Heart right ventricle (tissue), 16 donors: ENCODE measurements at regions not wholly inside any gene's neighbourhood (a gene's known extent, or its start where the extent isn't known, plus 50 kb on each side); places are given as distances from the start of the nearest gene placed in this dataset.
"Not testable (repeated sequence)": the region's sequence is repeated elsewhere in the genome, so short reads cannot be mapped to it uniquely, and the experiment has no call there.

Experiments
- ATAC-seq, 8 donors: fragments of 200-7000 bp; cut with Tn5 transposase; one replicate each; pipeline ENCODE4 v1.9.1; 2020; ENCODE audit warnings: mild to moderate bottlenecking in 8 of 8, moderate library complexity in 8 of 8, moderate number of reproducible peaks in 1 of 8
- DNase-seq, 2 donors: peaks; one replicate each; pipeline ENCODE4 v3.0.0-alpha.2; 2020
- H3K27ac ChIP-seq, 10 donors: fragments of 200-600 bp; sonication (generic) in 2 of 10; one replicate each; pipeline versions ENCODE4 v1.5.0 to v1.8.0; 2020 to 2022; ENCODE audit warnings: mild to moderate bottlenecking in 3 of 10
- H3K27me3 ChIP-seq, 7 donors: fragments of 200-600 bp; one replicate each; pipeline ENCODE4 v1.8.0; 2021 to 2022; ENCODE audit warnings: mild to moderate bottlenecking in 2 of 7
- H3K36me3 ChIP-seq, 9 donors: fragments of 200-600 bp; sonication (generic) in 1 of 9; one replicate each; pipeline versions ENCODE4 v1.5.0 to v1.8.0; 2020 to 2022; ENCODE audit warnings: mild to moderate bottlenecking in 2 of 9
- H3K4me1 ChIP-seq, 9 donors: fragments of 200-600 bp; sonication (generic) in 1 of 9; one replicate each; pipeline versions ENCODE4 v1.5.0 to v1.8.0; 2020 to 2022; ENCODE audit warnings: mild to moderate bottlenecking in 4 of 9
- H3K4me3 ChIP-seq, 10 donors: fragments of 200-600 bp; sonication (generic) in 2 of 10; one replicate each; pipeline versions ENCODE4 v1.5.0 to v1.8.0; 2020 to 2022; ENCODE audit warnings: mild to moderate bottlenecking in 7 of 10, moderate library complexity in 2 of 10
- H3K9me3 ChIP-seq, 11 donors: fragments of 200-600 bp in 10 of 11; sonication (generic) in 2 of 11; one replicate each; pipeline versions ENCODE4 v1.5.0 to v1.8.0; 2013 to 2022; ENCODE audit warnings: mild to moderate bottlenecking in 2 of 11, control low read depth in 1 of 11, moderate library complexity in 1 of 11
- CTCF ChIP-seq, 9 donors: fragments of 200-600 bp; sonication (generic) in 2 of 9; IDR thresholded peaks; one replicate each; pipeline versions ENCODE4 v1.5.0 to v1.8.0; 2021 to 2022; ENCODE audit warnings: antibody characterized with exemption in 9 of 9, mild to moderate bottlenecking in 5 of 9, moderate library complexity in 1 of 9
- WGBS, 2 donors: extraction: QIAGEN DNeasy Blood & Tissue Kit; methylation state at CpG; one replicate each; pipeline ENCODE4 v1.1.7; 2013; ENCODE audit warnings: inconsistent platforms in 1 of 2; 5-methylcytosine and 5-hydroxymethylcytosine counted together
- intact Hi-C, 10 donors: fragments of 100-400 bp; cut with DNase I; formaldehyde crosslinking; loops; one replicate each; pipeline versions ENCODE4 v1.11.1 to v1.14.2; 2022
- donor health status: Arrhythmogenic right ventricular cardiomyopathy.
- donor health status: ischemic (EF 13 %, LVEDD 7.1; RV severe dilation, severe dysfunction).
- donor health status: healthy with polysubstance abuse.
- donor health status: DM: no; HTN: yes; CAD: no.
- donor health status: DM: no; HTN: no; CAD: no.
- donor health status: ischemic (EF 25% LVEDD 6.9; RV normal size, moderate dysfunction).
- donor health status: ischemic (EF 25% LVEDD 5.7; RV mildly dilated, moderate dysfunction).
- donor health status: healthy.
- donor health status: DM: yes; HTN: yes; CAD: no.
- donor health status: Ischemic cardiomyopathy.
- donor health status: ischemic (EF 35%, LVEDD 5.7; RV mildly dilated, moderate dysfunction).
- donor health status: nonischemic (EF 11% LVEDD 7.7; RV severe dilation, severe dysfunction).
- donor health status: DM: yes; HTN: yes; CAD: no.
- donor health status: PGD.
- donor health status: ischemic (EF 29% LVEDD 5.4; RV normal size, mild dysfunction).
- donor health status: nonischemic (EF 23%, LVEDD 6.1; RV moderate dilation, normal function).

DNA sequence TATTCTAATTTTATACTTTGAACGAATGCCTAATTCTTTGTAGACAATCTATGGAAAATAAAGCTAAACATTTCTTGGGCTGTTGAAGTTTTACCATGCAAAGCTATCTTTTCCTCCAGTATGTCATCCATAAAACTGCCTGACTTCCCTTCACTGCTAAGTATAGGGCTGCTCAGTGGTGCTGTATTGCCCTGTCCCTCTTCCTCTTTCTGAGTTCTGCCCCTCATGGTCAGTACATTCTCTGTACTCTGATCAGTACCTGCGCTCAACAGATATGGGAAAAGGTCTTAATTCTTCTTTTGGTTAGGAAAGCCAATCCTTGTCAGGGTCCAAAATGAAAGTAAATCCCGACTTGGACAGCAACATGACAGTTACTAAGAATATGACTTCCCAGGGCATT lies 321.9 kb downstream of the RAD51AP2 start:
- H3K27ac ChIP-seq: no peak overlapping the region
- H3K4me3 ChIP-seq: no peak overlapping the region
- H3K27me3 ChIP-seq: peaks cover 0 to 4% (median 0%) of the 10 kb centered on the region in 7 donors
- no peaks in the 10 kb centered on the region for H3K9me3 ChIP-seq
- DNase-seq: no peak
- no peak for ATAC-seq
- H3K36me3 ChIP-seq: no peaks in the 10 kb centered on the region
- 85 to 92% methylated on average over 3 of the region's 3 CpGs for WGBS, 2 donors
- TF ChIP-seq CTCF (IDR thresholded peaks at IDR 0.05): no peak
- H3K4me1 ChIP-seq: no peaks in the 10 kb centered on the region
- intact Hi-C loops: no loop called here

DNA sequence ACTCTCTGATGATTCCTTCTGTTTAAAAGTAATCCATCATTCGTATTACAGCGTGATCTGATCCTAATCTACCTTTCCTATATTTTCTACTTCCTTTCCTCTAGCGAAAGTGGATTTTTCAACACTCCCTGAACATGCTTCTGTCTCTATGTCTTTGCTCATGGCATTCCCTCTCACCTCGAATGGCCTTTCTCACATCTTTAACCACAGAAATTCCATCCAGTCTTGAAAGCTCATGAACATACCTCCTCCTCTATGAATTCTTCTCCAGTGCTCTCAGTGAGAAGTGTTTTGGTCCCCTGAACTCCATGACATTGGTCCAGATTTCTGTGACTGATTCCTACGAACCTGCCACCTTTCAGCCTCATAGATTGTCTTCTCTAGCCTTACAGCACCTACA lies 323.2 kb downstream of the RAD51AP2 start:
- Histone ChIP-seq H3K4me1 (no peaks in the 10 kb centered on the region), H3K9me3 (no peaks in the 10 kb centered on the region), H3K36me3 (no peaks in the 10 kb centered on the region), H3K4me3 (no peak overlapping the region), H3K27me3 (peaks cover 0 to 4% (median 0%) of the 10 kb centered on the region in 7 donors), H3K27ac (no peak overlapping the region)
- intact Hi-C loops: no loop called here
- WGBS, 2 donors: 83 to 91% methylated on average over 5 of the region's 5 CpGs
- ATAC-seq (no peak), DNase-seq (no peak)
- TF ChIP-seq CTCF (IDR thresholded peaks at IDR 0.05): no peak

DNA sequence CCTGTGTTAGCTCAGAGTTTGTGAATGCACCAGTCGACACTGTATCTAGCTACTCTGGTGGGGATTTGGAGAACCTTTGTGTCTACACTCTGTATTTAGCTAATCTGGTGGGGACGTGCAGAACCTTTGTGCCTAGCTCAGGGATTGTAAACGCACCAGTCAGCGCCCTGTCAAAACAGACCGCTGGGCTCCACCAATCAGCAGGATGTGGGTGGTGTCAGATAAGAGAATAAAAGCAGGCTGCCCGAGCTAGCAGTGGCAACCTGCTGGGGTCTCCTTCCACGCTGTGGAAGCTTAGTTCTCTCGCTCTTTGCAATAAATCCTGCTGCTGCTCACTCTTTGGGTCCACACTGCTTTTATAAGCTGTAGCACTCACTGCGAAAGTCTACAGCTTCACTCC lies 324.2 kb downstream of the RAD51AP2 start:
- 70 to 75% methylated on average over 9 of the region's 9 CpGs for WGBS, 2 donors
- H3K4me3 ChIP-seq: no peak overlapping the region
- no peaks in the 10 kb centered on the region for H3K9me3 ChIP-seq
- no peak for TF ChIP-seq CTCF (IDR thresholded peaks at IDR 0.05)
- intact Hi-C loops: no loop called here
- H3K27ac ChIP-seq: no peak overlapping the region
- H3K27me3 ChIP-seq: peaks cover 0 to 4% (median 0%) of the 10 kb centered on the region in 7 donors
- H3K36me3 ChIP-seq: no peaks in the 10 kb centered on the region
- no peaks in the 10 kb centered on the region for H3K4me1 ChIP-seq
- no peak for ATAC-seq
- no peak for DNase-seq

DNA sequence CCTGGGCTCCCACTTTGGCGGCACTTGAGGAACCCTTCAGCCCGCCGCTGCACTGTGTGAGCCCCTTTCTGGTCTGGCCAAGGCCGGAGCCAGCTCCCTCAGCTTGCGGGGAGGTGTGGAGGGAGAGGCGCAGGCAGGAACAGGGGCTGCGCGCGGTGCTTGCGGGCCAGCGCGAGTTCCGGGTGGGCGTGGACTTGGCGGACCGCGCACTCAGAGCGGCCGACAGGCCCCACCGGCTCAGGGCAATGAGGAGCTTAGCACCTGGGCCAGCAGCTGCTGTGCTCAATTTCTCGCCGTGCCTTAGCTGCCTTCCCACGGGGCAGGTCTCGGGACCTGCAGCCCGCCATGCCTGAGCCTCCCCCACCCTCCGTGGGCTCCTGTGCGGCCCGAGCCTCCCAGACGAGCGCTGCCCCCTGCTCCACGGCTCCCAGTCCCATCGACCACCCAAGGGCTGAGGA lies 324.8 kb downstream of the RAD51AP2 start:
- 95 to 97% methylated on average over 32 of the region's 32 CpGs for WGBS, 2 donors

DNA sequence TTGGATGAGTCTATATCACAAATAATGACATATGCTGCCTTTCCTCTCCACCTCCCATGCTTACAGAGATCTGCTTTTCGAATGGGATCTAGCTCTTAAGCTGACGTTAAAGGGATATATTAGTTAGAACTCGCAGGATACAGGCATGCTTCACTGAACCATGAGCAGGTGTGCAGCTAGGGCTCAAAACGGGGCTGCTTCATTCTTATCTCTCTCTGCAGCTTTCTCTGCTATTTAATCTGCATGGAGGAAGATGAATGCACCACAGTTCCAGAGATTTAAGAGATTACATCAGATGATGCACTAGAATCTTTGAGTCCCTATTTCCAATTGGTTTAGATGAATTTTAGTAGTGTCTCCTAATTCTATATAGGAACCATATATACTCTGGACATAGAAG lies 327.0 kb downstream of the RAD51AP2 start:
- no peak for ATAC-seq
- Histone ChIP-seq H3K9me3 (no peaks in the 10 kb centered on the region), H3K4me3 (no peak overlapping the region), H3K36me3 (no peaks in the 10 kb centered on the region), H3K4me1 (no peaks in the 10 kb centered on the region), H3K27ac (no peak overlapping the region), H3K27me3 (peaks cover 0 to 4% (median 0%) of the 10 kb centered on the region in 7 donors)
- no peak for DNase-seq
- TF ChIP-seq CTCF (IDR thresholded peaks at IDR 0.05): no peak
- WGBS, 2 donors: 64 to 67% methylated on average over 4 of the region's 4 CpGs
- intact Hi-C loops: no loop called here

More for the DNA sequence above, 324.8 kb downstream of the RAD51AP2 start:
- DNase-seq, H3K27me3 ChIP-seq, ATAC-seq, H3K27ac ChIP-seq, H3K9me3 ChIP-seq, H3K4me1 ChIP-seq, H3K4me3 ChIP-seq, H3K36me3 ChIP-seq, intact Hi-C loops: not testable (repeated sequence)
